ENCODE measurements at regions not wholly inside any gene's neighbourhood (a gene's known extent, or its start where the extent isn't known, plus 50 kb on each side); places are given as distances from the start of the nearest gene placed in this dataset.

- Histone ChIP-seq H3K4me1 (peaks cover 0 to 7% of the 10 kb centered on the region in 2 donors), H3K9me3 (no peaks in the 10 kb centered on the region), H3K36me3 (no peaks in the 10 kb centered on the region), H3K27ac (no peak overlapping the region), H3K27me3 (no peaks in the 10 kb centered on the region), H3K4me3 (no peak overlapping the region)
- no peak for DNase-seq (ENCODE audit: low spot score)
- TF ChIP-seq CTCF (IDR thresholded peaks at IDR 0.05): no peak
These were observed 57.8 kb upstream of the OTOS start for GRCh38 chr2:240198226-240198625.

- Histone ChIP-seq H3K4me1 (peaks cover 0 to 7% of the 10 kb centered on the region in 2 donors), H3K36me3 (no peaks in the 10 kb centered on the region), H3K4me3 (no peak overlapping the region), H3K27me3 (no peaks in the 10 kb centered on the region), H3K27ac (no peak overlapping the region), H3K9me3 (no peaks in the 10 kb centered on the region)
- no peak for TF ChIP-seq CTCF (IDR thresholded peaks at IDR 0.05)
- no peak for DNase-seq (ENCODE audit: low spot score)
These were observed 58.8 kb upstream of the OTOS start for GRCh38 chr2:240199133-240199870.

- H3K27me3 ChIP-seq: no peaks in the 10 kb centered on the region
- no peak for TF ChIP-seq CTCF (IDR thresholded peaks at IDR 0.05)
- DNase-seq (ENCODE audit: low spot score): no peak
These were observed 60.0 kb upstream of the OTOS start for GRCh38 chr2:240200230-240201051.

GRCh38 chr2:240201866-240202265 lies 61.4 kb upstream of the OTOS start:
- Histone ChIP-seq H3K9me3 (no peaks in the 10 kb centered on the region), H3K4me1 (peaks cover 0 to 7% of the 10 kb centered on the region in 2 donors), H3K36me3 (no peaks in the 10 kb centered on the region), H3K4me3 (no peak overlapping the region), H3K27me3 (no peaks in the 10 kb centered on the region), H3K27ac (no peak overlapping the region)
- DNase-seq (ENCODE audit: low spot score): no peak
- no peak for TF ChIP-seq CTCF (IDR thresholded peaks at IDR 0.05)

More at GRCh38 chr2:240200230-240201051, 60.0 kb upstream of the OTOS start:
- Histone ChIP-seq H3K4me3 (no peak overlapping the region), H3K27ac (no peak overlapping the region), H3K4me1 (peaks cover 0 to 7% of the 10 kb centered on the region in 2 donors), H3K9me3 (no peaks in the 10 kb centered on the region), H3K36me3 (no peaks in the 10 kb centered on the region)

- Histone ChIP-seq H3K4me3 (no peak overlapping the region), H3K9me3 (no peaks in the 10 kb centered on the region), H3K27me3 (no peaks in the 10 kb centered on the region), H3K27ac (no peak overlapping the region), H3K36me3 (no peaks in the 10 kb centered on the region), H3K4me1 (peaks cover 0 to 7% of the 10 kb centered on the region in 2 donors)
- DNase-seq (ENCODE audit: low spot score): no peak
- TF ChIP-seq CTCF (IDR thresholded peaks at IDR 0.05): no peak
These were observed 62.1 kb upstream of the OTOS start for GRCh38 chr2:240202586-240202985.

Data from right atrium auricular region (tissue), 2 donors.